Fibroblast of pulmonary artery (primary cell): ENCODE measurements at regions not wholly inside any gene's neighbourhood (a gene's known extent, or its start where the extent isn't known, plus 50 kb on each side); places are given as distances from the start of the nearest gene placed in this dataset.

ENCODE experiments used
- DNase-seq: peaks from one replicate; pipeline ENCODE4 v3.0.0-alpha.2; 2010; ENCODE audit warnings: low read depth
- H3K4me3 ChIP-seq: replicated peaks from 2 replicates; pipeline ENCODE4 v1.5.1; 2011; ENCODE audit warnings: low read depth, mild to moderate bottlenecking, control low read depth, low read length, moderate library complexity
- TF ChIP-seq, protein P1 (sequence below): IDR thresholded peaks from 2 replicates; pipeline ENCODE4 v1.5.1; 2011; ENCODE audit warnings: mild to moderate bottlenecking, control low read depth, low read length, inconsistent platforms; ENCODE audit errors: missing control alignments

DNA sequence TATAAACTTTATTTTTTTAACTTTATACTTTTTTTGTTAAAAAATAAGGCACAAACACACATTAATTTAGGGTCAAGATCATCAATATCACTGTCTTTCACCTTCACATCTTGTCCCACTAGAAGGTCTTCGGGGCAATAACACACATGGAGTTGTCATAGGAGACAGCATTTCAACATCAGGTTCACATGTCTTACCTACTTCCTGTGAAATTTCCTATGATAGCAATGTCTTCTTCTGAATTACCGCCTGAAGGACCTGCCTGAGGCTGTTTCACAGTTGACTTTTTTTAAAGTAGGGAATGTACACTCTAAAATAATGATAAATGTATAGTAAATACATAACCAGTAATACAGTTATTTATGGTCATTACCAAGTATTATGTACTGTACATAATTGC lies 559.4 kb downstream of the PLPP3 start:
- no peak for DNase-seq
- TF ChIP-seq, protein P1, sequence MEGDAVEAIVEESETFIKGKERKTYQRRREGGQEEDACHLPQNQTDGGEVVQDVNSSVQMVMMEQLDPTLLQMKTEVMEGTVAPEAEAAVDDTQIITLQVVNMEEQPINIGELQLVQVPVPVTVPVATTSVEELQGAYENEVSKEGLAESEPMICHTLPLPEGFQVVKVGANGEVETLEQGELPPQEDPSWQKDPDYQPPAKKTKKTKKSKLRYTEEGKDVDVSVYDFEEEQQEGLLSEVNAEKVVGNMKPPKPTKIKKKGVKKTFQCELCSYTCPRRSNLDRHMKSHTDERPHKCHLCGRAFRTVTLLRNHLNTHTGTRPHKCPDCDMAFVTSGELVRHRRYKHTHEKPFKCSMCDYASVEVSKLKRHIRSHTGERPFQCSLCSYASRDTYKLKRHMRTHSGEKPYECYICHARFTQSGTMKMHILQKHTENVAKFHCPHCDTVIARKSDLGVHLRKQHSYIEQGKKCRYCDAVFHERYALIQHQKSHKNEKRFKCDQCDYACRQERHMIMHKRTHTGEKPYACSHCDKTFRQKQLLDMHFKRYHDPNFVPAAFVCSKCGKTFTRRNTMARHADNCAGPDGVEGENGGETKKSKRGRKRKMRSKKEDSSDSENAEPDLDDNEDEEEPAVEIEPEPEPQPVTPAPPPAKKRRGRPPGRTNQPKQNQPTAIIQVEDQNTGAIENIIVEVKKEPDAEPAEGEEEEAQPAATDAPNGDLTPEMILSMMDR, result no peak

DNA sequence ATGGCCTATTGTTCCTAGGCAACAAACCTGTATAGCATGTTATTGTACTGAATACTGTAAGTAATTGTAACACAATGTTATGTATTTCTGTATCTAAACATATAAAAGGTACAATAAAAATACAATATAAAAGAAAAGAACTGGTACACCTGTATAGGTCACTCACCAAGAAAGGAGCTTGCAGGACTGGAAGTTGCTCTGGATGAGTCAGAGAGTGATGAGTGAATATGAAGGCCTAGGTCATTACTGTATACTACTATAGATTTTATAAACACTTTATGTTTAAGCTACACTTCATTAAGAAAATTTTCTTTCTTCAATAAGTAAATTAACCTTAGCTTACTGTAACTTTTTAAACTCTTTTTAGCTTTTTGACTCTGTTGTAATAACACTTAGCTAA lies 559.9 kb downstream of the PLPP3 start:
- TF ChIP-seq, protein P1, result no peak
- no peak for DNase-seq
- H3K4me3 ChIP-seq, result no peak overlapping the region

More for the DNA sequence above, 559.4 kb downstream of the PLPP3 start:
- no peak overlapping the region for H3K4me3 ChIP-seq

DNA sequence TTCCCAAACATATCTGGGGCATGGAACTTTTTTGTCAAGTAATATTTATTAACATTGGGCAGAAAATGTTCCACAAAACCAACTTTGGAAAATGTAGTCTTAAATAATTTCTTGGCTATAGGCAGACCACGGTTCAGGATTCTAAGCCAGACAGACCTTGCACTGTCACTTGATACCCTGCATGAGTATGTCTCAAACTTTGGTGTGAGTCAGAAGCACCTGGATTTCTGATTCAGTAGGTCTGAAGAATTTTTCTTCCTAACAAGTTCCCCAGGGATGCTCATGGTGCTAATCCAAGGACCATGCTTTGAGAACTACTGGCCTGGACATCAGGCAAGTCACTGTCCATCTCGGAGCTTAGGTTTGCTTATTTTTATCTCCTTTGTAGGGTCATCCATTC lies 562.0 kb downstream of the PLPP3 start:
- H3K4me3 ChIP-seq, result no peak overlapping the region
- DNase-seq, result no peak
- TF ChIP-seq, protein P1, result no peak

DNA sequence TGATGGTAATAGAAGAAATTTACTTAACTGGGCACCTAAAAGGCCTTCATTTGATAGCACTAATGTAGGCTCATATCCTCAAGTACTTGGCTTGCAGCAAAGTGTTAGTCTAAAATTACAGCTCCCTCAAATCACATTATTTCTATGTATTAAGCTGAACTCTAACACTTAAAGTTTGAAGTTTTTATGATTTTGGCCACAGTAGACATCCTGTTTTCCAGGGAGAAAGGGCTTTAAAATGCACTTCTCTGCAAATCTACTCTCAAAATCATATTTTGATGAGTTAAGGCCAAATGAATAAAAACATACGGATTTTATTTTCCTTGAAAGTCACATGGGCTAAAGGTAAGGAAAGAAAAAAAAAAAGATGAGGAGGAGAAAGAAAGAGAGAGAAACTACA lies 575.5 kb downstream of the PLPP3 start:
- DNase-seq, result no peak
- TF ChIP-seq, protein P1, result no peak
- H3K4me3 ChIP-seq, result no peak overlapping the region

DNA sequence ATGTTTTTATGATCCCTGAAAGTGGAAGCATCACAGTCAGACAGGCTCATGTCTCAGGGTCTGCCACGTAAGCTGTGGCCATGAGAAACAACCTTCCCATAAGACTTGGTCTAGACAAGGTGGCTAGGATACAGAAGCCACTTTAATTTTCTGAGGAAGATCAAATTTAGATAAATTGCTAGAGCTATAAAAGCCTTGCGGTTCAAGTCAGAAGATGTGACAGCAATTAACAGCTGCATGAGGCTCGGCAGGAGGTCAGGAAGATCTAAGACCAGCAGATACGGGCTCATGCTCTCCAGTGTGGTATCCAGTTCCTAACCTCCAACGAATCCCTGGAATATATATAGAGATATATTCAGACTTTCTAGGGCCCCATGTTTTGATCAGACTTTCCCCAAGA lies 577.1 kb downstream of the PLPP3 start:
- no peak for DNase-seq
- TF ChIP-seq, protein P1, result no peak
- H3K4me3 ChIP-seq, result no peak overlapping the region

DNA sequence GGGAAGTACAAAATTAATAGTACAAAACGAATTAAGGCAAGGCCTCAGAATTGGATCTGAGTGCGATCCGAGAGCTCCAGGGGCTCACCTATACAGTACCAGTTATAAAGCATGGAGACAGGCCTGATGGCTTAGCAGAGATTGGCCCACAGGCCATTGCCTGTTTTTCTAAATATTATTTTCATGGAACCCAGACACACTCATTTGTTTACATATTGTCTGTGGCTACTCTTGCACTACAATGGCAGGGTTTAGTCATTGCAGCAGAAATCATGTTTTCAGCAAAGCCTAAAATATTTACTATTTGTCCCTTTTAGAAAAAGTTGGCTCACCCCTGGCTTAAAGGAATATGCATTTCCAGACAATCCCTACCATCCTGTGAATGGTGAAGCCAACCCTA lies 578.9 kb downstream of the PLPP3 start:
- DNase-seq, result no peak
- TF ChIP-seq, protein P1, result no peak
- no peak overlapping the region for H3K4me3 ChIP-seq

DNA sequence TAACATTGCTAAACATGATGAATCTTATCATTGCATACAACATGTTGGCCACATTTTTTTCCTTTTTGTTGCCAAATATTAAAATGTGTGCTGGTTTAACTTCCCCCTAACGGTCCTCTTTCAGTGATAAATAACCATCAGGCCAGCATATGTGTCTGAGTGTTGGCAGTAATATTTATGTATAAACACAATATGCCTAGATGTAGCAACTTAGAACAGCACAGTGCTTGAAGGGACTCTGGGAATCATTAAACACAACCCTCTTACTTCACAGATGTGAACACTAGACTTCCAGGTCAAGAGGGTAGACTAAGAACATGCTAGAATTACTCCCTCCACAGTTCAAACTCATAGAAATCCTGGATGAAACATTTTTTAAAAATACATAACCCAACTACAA lies 581.8 kb downstream of the PLPP3 start:
- no peak overlapping the region for H3K4me3 ChIP-seq
- TF ChIP-seq, protein P1, result no peak
- no peak for DNase-seq
